ENCODE measurements at regions not wholly inside any gene's neighbourhood (a gene's known extent, or its start where the extent isn't known, plus 50 kb on each side); places are given as distances from the start of the nearest gene placed in this dataset.

GRCh38 chr3:102141096-102141927, 292.0 kb downstream of the NFKBIZ start:
- no peak for DNase-seq (ENCODE audit: low read depth)
- no peak overlapping the region for H3K4me3 ChIP-seq (ENCODE audit: low read depth, low read length)
- TF ChIP-seq CTCF (conservative IDR thresholded peaks at IDR 0.05; ENCODE audit: low read depth, low read length) = no peak

GRCh38 chr3:102141928-102142239, 292.6 kb downstream of the NFKBIZ start:
- no peak overlapping the region for H3K4me3 ChIP-seq (ENCODE audit: low read depth, low read length)
- DNase-seq (ENCODE audit: low read depth) = no peak
- TF ChIP-seq CTCF (conservative IDR thresholded peaks at IDR 0.05; ENCODE audit: low read depth, low read length) = no peak

GRCh38 chr3:102142379-102143060, 292.3 kb upstream of the ZPLD1 start:
- DNase-seq (ENCODE audit: low read depth) = no peak
- no peak for TF ChIP-seq CTCF (conservative IDR thresholded peaks at IDR 0.05; ENCODE audit: low read depth, low read length)
- no peak overlapping the region for H3K4me3 ChIP-seq (ENCODE audit: low read depth, low read length)

GRCh38 chr3:102143536-102143935, 291.3 kb upstream of the ZPLD1 start:
- TF ChIP-seq CTCF (conservative IDR thresholded peaks at IDR 0.05; ENCODE audit: low read depth, low read length) = no peak
- no peak for DNase-seq (ENCODE audit: low read depth)
- no peak overlapping the region for H3K4me3 ChIP-seq (ENCODE audit: low read depth, low read length)

GRCh38 chr3:102144063-102144462, 290.8 kb upstream of the ZPLD1 start:
- DNase-seq (ENCODE audit: low read depth) = no peak
- no peak overlapping the region for H3K4me3 ChIP-seq (ENCODE audit: low read depth, low read length)
- TF ChIP-seq CTCF (conservative IDR thresholded peaks at IDR 0.05; ENCODE audit: low read depth, low read length) = no peak

- no peak for TF ChIP-seq CTCF (conservative IDR thresholded peaks at IDR 0.05; ENCODE audit: low read depth, low read length)
- DNase-seq (ENCODE audit: low read depth) = no peak
- no peak overlapping the region for H3K4me3 ChIP-seq (ENCODE audit: low read depth, low read length)
These were observed 286.0 kb upstream of the ZPLD1 start for GRCh38 chr3:102148598-102149337.
